Muscle layer of duodenum (tissue), 2 donors: ENCODE measurements at regions not wholly inside any gene's neighbourhood (a gene's known extent, or its start where the extent isn't known, plus 50 kb on each side); places are given as distances from the start of the nearest gene placed in this dataset.

ENCODE experiments used
- H3K27ac ChIP-seq: one replicate; pipeline ENCODE4 v1.7.0; 2013; ENCODE audit warnings: mild to moderate bottlenecking, low read length
- H3K27me3 ChIP-seq: one replicate; pipeline ENCODE4 v1.7.0; 2013; ENCODE audit warnings: low read depth, mild to moderate bottlenecking, control low read depth, low read length
- H3K36me3 ChIP-seq, 2 donors: one replicate each; pipeline ENCODE4 v1.7.0; 2013; ENCODE audit warnings: low read length in 2 of 2, control low read depth in 1 of 2, mild to moderate bottlenecking in 1 of 2; ENCODE audit not compliant: insufficient read depth in 2 of 2, control insufficient read depth in 1 of 2
- H3K4me1 ChIP-seq, 2 donors: one replicate each; pipeline ENCODE4 v1.7.0; 2013; ENCODE audit warnings: low read length in 2 of 2, mild to moderate bottlenecking in 2 of 2, control low read depth in 1 of 2, moderate library complexity in 1 of 2; ENCODE audit not compliant: insufficient read depth in 2 of 2, control insufficient read depth in 1 of 2
- H3K4me3 ChIP-seq, 2 donors: one replicate each; pipeline ENCODE4 v1.7.0; 2013; ENCODE audit warnings: low read length in 2 of 2, low read depth in 1 of 2, mild to moderate bottlenecking in 1 of 2
- H3K9me3 ChIP-seq, 2 donors: one replicate each; pipeline ENCODE4 v1.7.0; 2013; ENCODE audit warnings: low read length in 2 of 2, control low read depth in 1 of 2, mild to moderate bottlenecking in 1 of 2; ENCODE audit not compliant: control insufficient read depth in 1 of 2
- donor health status: healthy.

GRCh38 chr2:4597400-4597799 lies 894.0 kb downstream of the DCDC2C start:
- Histone ChIP-seq H3K4me1 (no peaks in the 10 kb centered on the region), H3K9me3 (no peaks in the 10 kb centered on the region), H3K36me3 (no peaks in the 10 kb centered on the region), H3K27me3 (no peaks in the 10 kb centered on the region), H3K27ac (no peak overlapping the region), H3K4me3 (no peak overlapping the region)

- Histone ChIP-seq H3K4me3 (no peak overlapping the region), H3K27me3 (no peaks in the 10 kb centered on the region), H3K4me1 (no peaks in the 10 kb centered on the region), H3K9me3 (no peaks in the 10 kb centered on the region), H3K27ac (no peak overlapping the region), H3K36me3 (no peaks in the 10 kb centered on the region)
These were observed 901.4 kb downstream of the DCDC2C start for GRCh38 chr2:4604767-4605166.

GRCh38 chr2:4618141-4618540 lies 914.8 kb downstream of the DCDC2C start:
- H3K36me3 ChIP-seq = no peaks in the 10 kb centered on the region
- H3K27me3 ChIP-seq = no peaks in the 10 kb centered on the region
- no peaks in the 10 kb centered on the region for H3K4me1 ChIP-seq
- no peak overlapping the region for H3K27ac ChIP-seq
- H3K4me3 ChIP-seq = no peak overlapping the region
- peaks cover 0 to 10% of the 10 kb centered on the region in 2 donors for H3K9me3 ChIP-seq

GRCh38 chr2:4618630-4619228 lies 915.4 kb downstream of the DCDC2C start:
- Histone ChIP-seq H3K9me3 (peaks cover 0 to 10% of the 10 kb centered on the region in 2 donors), H3K4me3 (no peak overlapping the region), H3K4me1 (no peaks in the 10 kb centered on the region), H3K36me3 (no peaks in the 10 kb centered on the region), H3K27ac (no peak overlapping the region), H3K27me3 (no peaks in the 10 kb centered on the region)

GRCh38 chr2:4628998-4629501 lies 925.7 kb downstream of the DCDC2C start:
- Histone ChIP-seq H3K27ac (no peak overlapping the region), H3K4me3 (no peak overlapping the region), H3K4me1 (no peaks in the 10 kb centered on the region), H3K36me3 (no peaks in the 10 kb centered on the region), H3K9me3 (no peaks in the 10 kb centered on the region), H3K27me3 (no peaks in the 10 kb centered on the region)

- Histone ChIP-seq H3K4me3 (no peak overlapping the region), H3K36me3 (no peaks in the 10 kb centered on the region), H3K9me3 (no peaks in the 10 kb centered on the region), H3K27ac (no peak overlapping the region), H3K4me1 (no peaks in the 10 kb centered on the region), H3K27me3 (no peaks in the 10 kb centered on the region)
These were observed 931.9 kb downstream of the DCDC2C start for GRCh38 chr2:4635289-4635688.

- no peaks in the 10 kb centered on the region for H3K27me3 ChIP-seq
These were observed 950.6 kb downstream of the DCDC2C start for GRCh38 chr2:4653991-4654390.

GRCh38 chr2:4656326-4656725 lies 953.0 kb downstream of the DCDC2C start:
- H3K4me3 ChIP-seq = no peak overlapping the region
- no peaks in the 10 kb centered on the region for H3K27me3 ChIP-seq
- no peak overlapping the region for H3K27ac ChIP-seq
- H3K36me3 ChIP-seq = no peaks in the 10 kb centered on the region
- H3K4me1 ChIP-seq = no peaks in the 10 kb centered on the region
- H3K9me3 ChIP-seq = no peaks in the 10 kb centered on the region

More at GRCh38 chr2:4653991-4654390, 950.6 kb downstream of the DCDC2C start:
- Histone ChIP-seq H3K9me3 (no peaks in the 10 kb centered on the region), H3K4me3 (no peak overlapping the region), H3K27ac (no peak overlapping the region), H3K4me1 (no peaks in the 10 kb centered on the region), H3K36me3 (no peaks in the 10 kb centered on the region)

- no peaks in the 10 kb centered on the region for H3K4me1 ChIP-seq
- no peaks in the 10 kb centered on the region for H3K9me3 ChIP-seq
- no peaks in the 10 kb centered on the region for H3K27me3 ChIP-seq
- no peak overlapping the region for H3K4me3 ChIP-seq
- H3K27ac ChIP-seq = no peak overlapping the region
- H3K36me3 ChIP-seq = no peaks in the 10 kb centered on the region
These were observed 958.9 kb downstream of the DCDC2C start for GRCh38 chr2:4662161-4662779.

GRCh38 chr2:4668381-4668780 lies 965.0 kb downstream of the DCDC2C start:
- Histone ChIP-seq H3K4me3 (no peak overlapping the region), H3K4me1 (no peaks in the 10 kb centered on the region), H3K27ac (no peak overlapping the region), H3K27me3 (no peaks in the 10 kb centered on the region), H3K36me3 (no peaks in the 10 kb centered on the region), H3K9me3 (no peaks in the 10 kb centered on the region)

- H3K4me1 ChIP-seq = no peaks in the 10 kb centered on the region
- no peaks in the 10 kb centered on the region for H3K36me3 ChIP-seq
- no peaks in the 10 kb centered on the region for H3K9me3 ChIP-seq
- no peak overlapping the region for H3K27ac ChIP-seq
- no peak overlapping the region for H3K4me3 ChIP-seq
- no peaks in the 10 kb centered on the region for H3K27me3 ChIP-seq
These were observed 967.0 kb downstream of the DCDC2C start for GRCh38 chr2:4670331-4670730.

GRCh38 chr2:4673025-4673489 lies 969.7 kb downstream of the DCDC2C start:
- H3K27me3 ChIP-seq = no peaks in the 10 kb centered on the region
- H3K9me3 ChIP-seq = no peaks in the 10 kb centered on the region
- no peak overlapping the region for H3K27ac ChIP-seq
- no peaks in the 10 kb centered on the region for H3K36me3 ChIP-seq
- H3K4me1 ChIP-seq = no peaks in the 10 kb centered on the region
- H3K4me3 ChIP-seq = peak overlapping the region; percentile 13 to 17
